Aorta (tissue), 5 donors: ENCODE measurements at regions not wholly inside any gene's neighbourhood (a gene's known extent, or its start where the extent isn't known, plus 50 kb on each side); places are given as distances from the start of the nearest gene placed in this dataset.

Experiments used
- ATAC-seq: fragments of 200-7000 bp; cut with Tn5 transposase; one replicate; pipeline ENCODE4 v1.9.1; 2022; ENCODE audit warnings: moderate library complexity; ENCODE audit not compliant: low FRiP score
- DNase-seq, 2 donors: peaks; one replicate each; pipeline ENCODE4 v3.0.0-alpha.2; 2020
- H3K27ac ChIP-seq, 2 donors: one replicate each; pipeline ENCODE4 v1.5.1; 2013; ENCODE audit warnings: low read length in 2 of 2, mild to moderate bottlenecking in 2 of 2, moderate library complexity in 2 of 2, control low read depth in 1 of 2, inconsistent platforms in 1 of 2, low read depth in 1 of 2
- H3K27me3 ChIP-seq, 2 donors: one replicate each; pipeline ENCODE4 v1.6.1; 2013; ENCODE audit warnings: control low read depth in 1 of 2, low read length in 1 of 2, mild to moderate bottlenecking in 1 of 2, moderate library complexity in 1 of 2; ENCODE audit not compliant: insufficient read depth in 2 of 2, control insufficient read depth in 1 of 2
- H3K36me3 ChIP-seq, 2 donors: one replicate each; pipeline ENCODE4 v1.6.1; 2013; ENCODE audit warnings: control low read depth in 1 of 2, low read length in 1 of 2, mild to moderate bottlenecking in 1 of 2; ENCODE audit not compliant: insufficient read depth in 2 of 2, control insufficient read depth in 1 of 2
- H3K4me1 ChIP-seq, 2 donors: one replicate each; pipeline ENCODE4 v1.6.1; 2013; ENCODE audit warnings: low read length in 2 of 2, control low read depth in 1 of 2, mild to moderate bottlenecking in 1 of 2, moderate library complexity in 1 of 2; ENCODE audit not compliant: insufficient read depth in 2 of 2, control insufficient read depth in 1 of 2
- H3K4me3 ChIP-seq, 2 donors: one replicate each; pipeline ENCODE4 v1.5.1; 2013; ENCODE audit warnings: low read length in 2 of 2, control low read depth in 1 of 2, mild to moderate bottlenecking in 1 of 2
- H3K9me3 ChIP-seq: one replicate; pipeline ENCODE4 v1.6.1; 2013; ENCODE audit warnings: mild to moderate bottlenecking, low read length; ENCODE audit not compliant: control insufficient read depth
- WGBS, 2 donors: extraction: QIAGEN DNeasy Blood & Tissue Kit; methylation state at CpG; one replicate each; pipeline ENCODE4 v1.1.7; 2013; 5-methylcytosine and 5-hydroxymethylcytosine counted together
- intact Hi-C, 2 donors: fragments of 100-400 bp; cut with DNase I; formaldehyde crosslinking; loops; one replicate each; pipeline versions ENCODE4 v1.14.2 to v1.15.0; 2022
- donor health status: healthy with polysubstance abuse.
- donor health status: Bipolar disorder and iron deficiency.
- donor health status: DM: no; HTN: no; CAD: no.
- donor health status: DM: no; HTN: no; CAD: no.
- donor health status: DM: yes; HTN: yes; CAD: no.

GRCh38 chr2:7943446-7943845 lies 738.4 kb upstream of the ID2 start:
- intact Hi-C loops: no loop called here
- Histone ChIP-seq H3K36me3 (no peaks in the 10 kb centered on the region), H3K9me3 (no peaks in the 10 kb centered on the region), H3K4me1 (no peaks in the 10 kb centered on the region), H3K4me3 (no peak overlapping the region), H3K27ac (no peak overlapping the region), H3K27me3 (no peaks in the 10 kb centered on the region)
- DNase-seq (no peak), ATAC-seq (no peak)
- WGBS, 2 donors: 80 to 81% methylated on average over 8 of the region's 8 CpGs

- no peak for DNase-seq
- no peak overlapping the region for H3K27ac ChIP-seq
- 32 to 54% methylated on average over 1 of the region's 1 CpG for WGBS, 2 donors
- no peaks in the 10 kb centered on the region for H3K36me3 ChIP-seq
- intact Hi-C loops: no loop called here
- no peaks in the 10 kb centered on the region for H3K4me1 ChIP-seq
- no peak for ATAC-seq
- H3K9me3 ChIP-seq: no peaks in the 10 kb centered on the region
- H3K27me3 ChIP-seq: no peaks in the 10 kb centered on the region
- H3K4me3 ChIP-seq: no peak overlapping the region
These were observed 736.8 kb upstream of the ID2 start for GRCh38 chr2:7945026-7945425.

DNA sequence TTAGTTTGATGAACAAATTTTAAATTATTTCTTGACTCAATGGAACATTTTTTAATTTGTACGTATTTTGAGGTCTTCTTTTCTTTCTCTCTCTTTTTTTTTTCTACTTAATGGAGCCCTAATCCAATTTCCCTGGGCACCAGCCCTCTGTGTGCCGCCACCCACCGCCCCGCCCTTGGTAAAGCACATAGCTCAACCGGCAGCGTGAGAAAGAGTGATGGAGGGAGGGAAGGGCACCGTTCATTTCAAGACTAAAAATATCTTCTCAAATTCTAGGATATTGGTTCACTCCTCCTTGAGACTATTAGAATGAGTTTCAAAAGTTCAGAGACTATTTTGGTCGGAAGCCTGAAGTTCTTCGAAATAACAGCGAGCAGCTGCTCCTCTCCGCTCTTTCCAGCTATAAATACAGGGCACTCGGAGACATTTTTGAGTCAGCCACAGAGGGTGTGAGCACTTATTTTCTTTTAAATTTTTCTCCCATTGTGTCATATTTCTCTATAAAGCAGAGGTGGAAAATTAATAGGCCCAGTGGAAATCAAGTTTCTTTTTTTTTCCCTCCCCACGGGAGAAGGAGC lies 731.7 kb upstream of the ID2 start:
- Histone ChIP-seq H3K9me3 (no peaks in the 10 kb centered on the region), H3K4me3 (no peak overlapping the region), H3K36me3 (no peaks in the 10 kb centered on the region), H3K27ac (peak overlapping the region in 1 of 2 donors; percentile 34), H3K4me1 (peaks cover 0 to 3% of the 10 kb centered on the region in 2 donors), H3K27me3 (no peaks in the 10 kb centered on the region)
- WGBS, 2 donors: 4 to 8% methylated on average over 13 of the region's 13 CpGs
- DNase-seq (peak; percentile 62 to 83), ATAC-seq (peak; percentile 75)
- intact Hi-C loops: loop anchor here (5.0 to 10.0 kb wide), 3 partner anchors 195 to 735 kb away; partner anchors contain the start of gene ID2 (in 2 of the 2)

- Histone ChIP-seq H3K4me1 (peaks cover 0 to 3% of the 10 kb centered on the region in 2 donors), H3K27ac (peak overlapping the region; percentile 9 to 34), H3K9me3 (no peaks in the 10 kb centered on the region), H3K4me3 (no peak overlapping the region), H3K36me3 (no peaks in the 10 kb centered on the region), H3K27me3 (no peaks in the 10 kb centered on the region)
- WGBS, 2 donors: 95 to 96% methylated on average over 5 of the region's 5 CpGs
- ATAC-seq (no peak), DNase-seq (no peak)
- intact Hi-C loops: loop anchor here (5.0 to 10.0 kb wide), 3 partner anchors 194 to 734 kb away; partner anchors contain the start of gene ID2 (in 2 of the 2)
These were observed 730.9 kb upstream of the ID2 start for GRCh38 chr2:7951001-7951400.

- DNase-seq (no peak), ATAC-seq (no peak)
- WGBS, 2 donors: 98 to 99% methylated on average over 1 of the region's 1 CpG
- H3K4me1 ChIP-seq: peaks cover 0 to 3% of the 10 kb centered on the region in 2 donors
- no peak overlapping the region for H3K4me3 ChIP-seq
- H3K36me3 ChIP-seq: no peaks in the 10 kb centered on the region
- no peaks in the 10 kb centered on the region for H3K27me3 ChIP-seq
- intact Hi-C loops: loop anchor here (5.0 to 10.0 kb wide), 3 partner anchors 193 to 733 kb away; partner anchors contain the start of gene ID2 (in 2 of the 2)
- no peak overlapping the region for H3K27ac ChIP-seq
- no peaks in the 10 kb centered on the region for H3K9me3 ChIP-seq
These were observed 730.4 kb upstream of the ID2 start for GRCh38 chr2:7951490-7951889.

DNA sequence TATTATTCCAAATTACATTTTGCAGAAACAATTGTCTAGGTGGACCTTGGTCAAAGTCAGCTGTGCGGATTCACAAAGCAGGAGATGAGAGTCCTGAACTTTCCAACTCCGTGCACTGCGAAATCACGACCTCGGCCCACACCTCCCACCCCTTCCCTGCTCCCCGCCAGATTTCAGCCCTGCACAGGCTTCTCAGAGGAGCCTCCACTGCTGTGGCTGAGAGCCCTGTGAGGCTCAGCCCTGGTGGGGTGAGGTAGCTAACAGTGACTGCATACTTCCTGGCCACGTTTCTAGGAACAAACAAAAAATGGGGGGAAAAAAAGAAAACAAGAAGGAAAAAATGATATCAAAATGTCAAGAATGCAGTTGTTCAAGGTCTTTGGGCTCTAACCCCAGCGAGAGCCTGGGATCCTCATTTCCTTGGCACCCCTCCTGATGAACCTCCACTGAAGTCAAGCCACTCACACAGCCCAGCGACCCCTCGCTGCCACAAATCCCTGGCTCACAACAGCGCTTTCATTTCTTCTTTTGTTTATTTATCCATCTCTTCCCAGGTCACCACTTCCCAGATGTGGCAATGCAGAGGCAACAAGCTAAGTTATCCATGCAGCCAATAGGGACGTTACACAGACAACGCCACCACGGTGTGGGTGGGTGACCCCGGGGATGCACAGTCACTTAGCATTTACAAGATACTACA lies 729.7 kb upstream of the ID2 start:
- Histone ChIP-seq H3K4me1 (peaks cover 0 to 3% of the 10 kb centered on the region in 2 donors), H3K36me3 (no peaks in the 10 kb centered on the region), H3K9me3 (no peaks in the 10 kb centered on the region), H3K4me3 (no peak overlapping the region), H3K27me3 (no peaks in the 10 kb centered on the region), H3K27ac (no peak overlapping the region)
- intact Hi-C loops: loop anchor here (5.0 to 10.0 kb wide), 3 partner anchors 193 to 733 kb away; partner anchors contain the start of gene ID2 (in 2 of the 2)
- DNase-seq (no peak), ATAC-seq (no peak)
- WGBS, 2 donors: 77 to 81% methylated on average over 15 of the region's 15 CpGs

DNA sequence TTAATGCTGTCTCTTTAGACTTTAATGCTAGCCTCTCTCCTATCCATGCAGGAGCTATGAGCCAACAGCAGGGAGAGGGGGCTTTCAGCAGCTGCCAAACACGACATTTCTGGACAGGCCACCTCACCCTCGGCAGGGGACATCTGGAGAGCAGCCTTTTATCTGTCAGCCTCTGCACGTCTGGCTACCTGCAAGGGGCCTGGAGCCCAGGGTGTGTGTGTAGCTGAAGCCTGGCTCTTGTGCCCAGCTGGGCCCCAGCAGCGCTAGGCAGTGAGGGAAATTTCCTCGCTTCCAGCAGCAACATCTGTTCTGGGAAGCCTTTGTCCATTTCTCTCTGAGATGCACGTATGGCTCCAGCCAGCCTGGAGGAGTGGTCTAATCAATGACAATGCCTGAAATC lies 728.7 kb upstream of the ID2 start:
- ATAC-seq (no peak), DNase-seq (no peak)
- Histone ChIP-seq H3K4me3 (no peak overlapping the region), H3K4me1 (peaks cover 0 to 3% of the 10 kb centered on the region in 2 donors), H3K36me3 (no peaks in the 10 kb centered on the region), H3K9me3 (no peaks in the 10 kb centered on the region), H3K27me3 (no peaks in the 10 kb centered on the region), H3K27ac (no peak overlapping the region)
- WGBS, 2 donors: 52 to 68% methylated on average over 6 of the region's 6 CpGs
- intact Hi-C loops: loop anchor here (5.0 to 10.0 kb wide), 3 partner anchors 192 to 732 kb away; partner anchors contain the start of gene ID2 (in 2 of the 2)

- ATAC-seq: no peak
These were observed 727.6 kb upstream of the ID2 start for GRCh38 chr2:7954234-7954633.

More at GRCh38 chr2:7954234-7954633, 727.6 kb upstream of the ID2 start:
- DNase-seq: no peak
- no peaks in the 10 kb centered on the region for H3K36me3 ChIP-seq
- no peaks in the 10 kb centered on the region for H3K27me3 ChIP-seq
- intact Hi-C loops: loop anchor here (5.0 to 10.0 kb wide), 3 partner anchors 191 to 731 kb away; partner anchors contain the start of gene ID2 (in 2 of the 2)
- no peak overlapping the region for H3K4me3 ChIP-seq
- H3K4me1 ChIP-seq: peaks cover 0 to 3% of the 10 kb centered on the region in 2 donors
- H3K9me3 ChIP-seq: no peaks in the 10 kb centered on the region
- H3K27ac ChIP-seq: no peak overlapping the region
- 70 to 71% methylated on average over 4 of the region's 4 CpGs for WGBS, 2 donors
